HEK293T (cell line): ENCODE measurements at regions not wholly inside any gene's neighbourhood (a gene's known extent, or its start where the extent isn't known, plus 50 kb on each side); places are given as distances from the start of the nearest gene placed in this dataset.

Source experiments
- CTCF ChIA-PET: fragments of 350-600 bp; formaldehyde crosslinking; extraction: SDS; loops from one replicate; lab custom pipeline; 2021; ENCODE audit warnings: antibody characterized with exemption, inconsistent platforms; lab: Yijun Ruan, JAX
- POLR2A ChIA-PET: fragments of 350-600 bp; formaldehyde crosslinking; extraction: SDS; loops from one replicate; lab custom pipeline; 2020; ENCODE audit warnings: antibody characterized with exemption, inconsistent platforms; lab: Yijun Ruan, JAX
- DNase-seq: peaks from one replicate; pipeline ENCODE4 v3.0.0; 2012; ENCODE audit warnings: mixed read lengths; ENCODE audit errors: extremely low spot score
- ARNT ChIP-seq: fragments of 450-650 bp; IDR thresholded peaks from 2 replicates; pipeline ENCODE4 v1.6.1; 2017; ENCODE audit warnings: mild to moderate bottlenecking
- BHLHE40 ChIP-seq: fragments of 450-650 bp; IDR thresholded peaks from 2 replicates; pipeline ENCODE4 v1.6.1; 2016; ENCODE audit warnings: mild to moderate bottlenecking, moderate library complexity, borderline replicate concordance
- CTBP1 ChIP-seq: fragments of 450-650 bp; IDR thresholded peaks from 2 replicates; pipeline ENCODE4 v1.6.1; 2016; ENCODE audit warnings: borderline replicate concordance
- ELF4 ChIP-seq: fragments of 450-650 bp; IDR thresholded peaks from 2 replicates; pipeline ENCODE4 v1.6.1; 2017; ENCODE audit warnings: antibody characterized with exemption
- FOXA1 ChIP-seq: fragments of 450-650 bp; IDR thresholded peaks from 2 replicates; pipeline ENCODE4 v1.6.1; 2016; ENCODE audit warnings: mild to moderate bottlenecking
- FOXK2 ChIP-seq: fragments of 450-650 bp; IDR thresholded peaks from 2 replicates; pipeline ENCODE4 v1.6.1; 2016; ENCODE audit warnings: mild to moderate bottlenecking
- FOXM1 ChIP-seq: fragments of 450-650 bp; IDR thresholded peaks from 2 replicates; pipeline ENCODE4 v1.6.1; 2017; ENCODE audit warnings: mild to moderate bottlenecking, borderline replicate concordance
- HDGF ChIP-seq: fragments of 450-650 bp; IDR thresholded peaks from 2 replicates; pipeline ENCODE4 v1.6.1; 2017; ENCODE audit warnings: antibody characterized with exemption, borderline replicate concordance
- L3MBTL2 ChIP-seq: fragments of 450-650 bp; conservative IDR thresholded peaks from 2 replicates; pipeline ENCODE4 v1.6.1; 2016; ENCODE audit warnings: mild to moderate bottlenecking
- LEF1 ChIP-seq: fragments of 450-650 bp; IDR thresholded peaks from 2 replicates; pipeline ENCODE4 v1.6.1; 2017; ENCODE audit warnings: mild to moderate bottlenecking, borderline replicate concordance
- NFRKB ChIP-seq: fragments of 450-650 bp; IDR thresholded peaks from 2 replicates; pipeline ENCODE4 v1.6.1; 2016; ENCODE audit warnings: mild to moderate bottlenecking, moderate library complexity
- PKNOX1 ChIP-seq: fragments of 450-650 bp; IDR thresholded peaks from 2 replicates; pipeline ENCODE4 v1.6.1; 2016
- SP1 ChIP-seq: fragments of 450-650 bp; IDR thresholded peaks from 2 replicates; pipeline ENCODE4 v1.6.1; 2017
- SUZ12 ChIP-seq: fragments of 450-650 bp; IDR thresholded peaks from 2 replicates; pipeline ENCODE4 v1.6.1; 2016; ENCODE audit warnings: mild to moderate bottlenecking
- TARDBP ChIP-seq: fragments of 450-650 bp; IDR thresholded peaks from 2 replicates; pipeline ENCODE4 v1.6.1; 2016
- ZNF384 ChIP-seq: fragments of 450-650 bp; IDR thresholded peaks from 2 replicates; pipeline ENCODE4 v1.6.1; 2016

- DNase-seq, result no peak
- POLR2A ChIA-PET, result no interaction called here
- no peak for TF ChIP-seq ELF4
- no peak for TF ChIP-seq SP1
- no peak for TF ChIP-seq NFRKB
- no peak for TF ChIP-seq LEF1
- TF ChIP-seq ZNF384, result no peak
- no peak for TF ChIP-seq L3MBTL2
- TF ChIP-seq TARDBP, result no peak
- no peak for TF ChIP-seq PKNOX1
- no peak for TF ChIP-seq SUZ12
- TF ChIP-seq ARNT, result no peak
- TF ChIP-seq FOXA1, result no peak
- TF ChIP-seq CTBP1, result no peak
- TF ChIP-seq FOXM1, result no peak
- no peak for TF ChIP-seq HDGF
- TF ChIP-seq BHLHE40, result no peak
- TF ChIP-seq FOXK2, result no peak
- CTCF ChIA-PET, result no interaction called here
These were observed 387.3 kb downstream of the YTHDC2 start for GRCh38 chr5:113900816-113901215.

- DNase-seq, result no peak
- CTCF ChIA-PET, result no interaction called here
- POLR2A ChIA-PET, result no interaction called here
- TF ChIP-seq TARDBP (no peak), L3MBTL2 (no peak)
These were observed 388.2 kb downstream of the YTHDC2 start for GRCh38 chr5:113901718-113902117.

- no peak for DNase-seq
- TF ChIP-seq FOXK2 (no peak), SUZ12 (no peak), FOXA1 (no peak), L3MBTL2 (no peak), PKNOX1 (no peak), TARDBP (no peak), ARNT (no peak), ZNF384 (no peak), ELF4 (no peak), FOXM1 (no peak), NFRKB (no peak), LEF1 (no peak), BHLHE40 (no peak), CTBP1 (no peak)
- CTCF ChIA-PET, result no interaction called here
- POLR2A ChIA-PET, result no interaction called here
These were observed 389.6 kb downstream of the YTHDC2 start for GRCh38 chr5:113902917-113903660.

- no peak for TF ChIP-seq NFRKB
- TF ChIP-seq ELF4, result no peak
- no peak for TF ChIP-seq BHLHE40
- TF ChIP-seq ARNT, result no peak
- no peak for TF ChIP-seq FOXA1
- no peak for TF ChIP-seq TARDBP
- no peak for TF ChIP-seq L3MBTL2
- no peak for TF ChIP-seq PKNOX1
- TF ChIP-seq ZNF384, result no peak
- no peak for TF ChIP-seq LEF1
- no peak for TF ChIP-seq FOXM1
- TF ChIP-seq FOXK2, result no peak
- no peak for TF ChIP-seq SUZ12
- no peak for TF ChIP-seq SP1
- TF ChIP-seq CTBP1, result no peak
- ChIA-PET POLR2A (no interaction called here), CTCF (no interaction called here)
- DNase-seq, result no peak
These were observed 396.3 kb downstream of the YTHDC2 start for GRCh38 chr5:113909782-113910181.

GRCh38 chr5:113917997-113918396 lies 404.5 kb downstream of the YTHDC2 start:
- TF ChIP-seq FOXA1 (no peak), ARNT (no peak), BHLHE40 (no peak), LEF1 (no peak), FOXK2 (no peak), HDGF (no peak), CTBP1 (no peak), PKNOX1 (no peak), ELF4 (no peak), NFRKB (no peak), FOXM1 (no peak), TARDBP (no peak), SP1 (no peak), ZNF384 (no peak), SUZ12 (no peak), L3MBTL2 (no peak)
- ChIA-PET CTCF (no interaction called here), POLR2A (no interaction called here)
- no peak for DNase-seq

- TF ChIP-seq L3MBTL2 (no peak), LEF1 (no peak), ARNT (no peak), CTBP1 (no peak), FOXK2 (no peak), ZNF384 (no peak), NFRKB (no peak), SUZ12 (no peak), TARDBP (no peak), SP1 (no peak)
- ChIA-PET CTCF (no interaction called here), POLR2A (no interaction called here)
- DNase-seq, result no peak
These were observed 408.8 kb downstream of the YTHDC2 start for GRCh38 chr5:113922343-113922742.
